ENCODE measurements at regions not wholly inside any gene's neighbourhood (a gene's known extent, or its start where the extent isn't known, plus 50 kb on each side); places are given as distances from the start of the nearest gene placed in this dataset.

DNA sequence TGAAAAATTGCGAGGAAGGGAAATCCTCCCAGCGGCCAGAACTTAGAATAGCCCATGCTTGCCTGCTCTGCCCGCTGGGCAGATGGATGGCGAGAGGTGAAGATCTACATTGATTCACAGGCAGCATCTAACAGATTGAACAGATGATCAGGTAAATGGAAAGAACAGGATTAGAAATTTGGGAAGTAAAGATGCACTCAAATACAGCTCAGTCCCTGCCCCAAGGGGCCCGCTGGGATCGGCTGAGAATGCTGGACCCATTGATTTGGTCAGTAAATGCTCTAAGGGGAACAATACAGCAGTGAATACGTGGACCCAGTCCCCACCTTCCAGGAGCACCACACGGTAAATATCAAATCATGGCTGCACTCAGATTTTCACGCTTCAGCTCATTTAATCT is 248.2 kb downstream of the MATN1 start:
- no peak overlapping the region for H3K4me3 ChIP-seq
- H3K27ac ChIP-seq: no peak overlapping the region
- peaks cover 0 to under 1% of the 10 kb centered on the region in 2 donors for H3K9me3 ChIP-seq
- H3K36me3 ChIP-seq: no peaks in the 10 kb centered on the region
- no peak for DNase-seq (ENCODE audit: low spot score in 2 of 2)
- intact Hi-C loops (cut with DNase I; ENCODE audit: low total_unique reads): no loop called here
- H3K27me3 ChIP-seq: no peaks in the 10 kb centered on the region
- no peaks in the 10 kb centered on the region for H3K4me1 ChIP-seq
- TF ChIP-seq CTCF (IDR thresholded peaks at IDR 0.05): no peak
- TF ChIP-seq POLR2A (IDR thresholded peaks at IDR 0.05): no peak
- TF ChIP-seq POLR2AphosphoS5 (IDR thresholded peaks at IDR 0.05): no peak

DNA sequence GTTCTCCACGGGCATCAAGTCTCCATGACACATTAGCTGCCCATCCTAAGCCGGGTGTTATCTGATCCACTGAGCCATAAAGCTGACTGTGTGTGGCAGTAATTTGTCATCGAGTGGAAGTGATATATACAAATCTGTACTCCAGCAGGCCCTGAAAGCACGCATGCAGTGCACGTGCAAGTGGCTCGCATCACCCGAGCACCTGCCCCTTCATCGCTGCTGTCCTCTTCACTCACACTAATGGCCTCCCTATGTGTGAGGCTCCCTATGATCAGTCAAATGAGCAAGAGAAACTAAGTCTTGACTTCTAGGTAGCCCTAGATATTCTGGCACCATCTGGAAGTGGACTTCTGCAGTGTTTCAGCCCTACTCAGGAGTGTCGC is 248.6 kb downstream of the MATN1 start:
- no peak for DNase-seq (ENCODE audit: low spot score in 2 of 2)
- Histone ChIP-seq H3K27ac (no peak overlapping the region), H3K4me3 (no peak overlapping the region), H3K4me1 (no peaks in the 10 kb centered on the region), H3K27me3 (no peaks in the 10 kb centered on the region), H3K9me3 (no peaks in the 10 kb centered on the region), H3K36me3 (no peaks in the 10 kb centered on the region)
- intact Hi-C loops (cut with DNase I; ENCODE audit: low total_unique reads): no loop called here
- TF ChIP-seq POLR2AphosphoS5 (IDR thresholded peaks at IDR 0.05) (no peak), CTCF (IDR thresholded peaks at IDR 0.05) (no peak), POLR2A (IDR thresholded peaks at IDR 0.05) (no peak)

GRCh38 chr1:30473922-30474817 is 249.2 kb downstream of the MATN1 start:
- H3K27ac ChIP-seq: no peak overlapping the region
- no peaks in the 10 kb centered on the region for H3K36me3 ChIP-seq
- no peaks in the 10 kb centered on the region for H3K9me3 ChIP-seq
- no peaks in the 10 kb centered on the region for H3K27me3 ChIP-seq
- DNase-seq (ENCODE audit: low spot score in 2 of 2): no peak
- H3K4me1 ChIP-seq: no peaks in the 10 kb centered on the region
- intact Hi-C loops (cut with DNase I; ENCODE audit: low total_unique reads): no loop called here
- TF ChIP-seq POLR2AphosphoS5 (IDR thresholded peaks at IDR 0.05): no peak
- TF ChIP-seq POLR2A (IDR thresholded peaks at IDR 0.05): no peak
- no peak for TF ChIP-seq CTCF (IDR thresholded peaks at IDR 0.05)
- H3K4me3 ChIP-seq: no peak overlapping the region

DNA sequence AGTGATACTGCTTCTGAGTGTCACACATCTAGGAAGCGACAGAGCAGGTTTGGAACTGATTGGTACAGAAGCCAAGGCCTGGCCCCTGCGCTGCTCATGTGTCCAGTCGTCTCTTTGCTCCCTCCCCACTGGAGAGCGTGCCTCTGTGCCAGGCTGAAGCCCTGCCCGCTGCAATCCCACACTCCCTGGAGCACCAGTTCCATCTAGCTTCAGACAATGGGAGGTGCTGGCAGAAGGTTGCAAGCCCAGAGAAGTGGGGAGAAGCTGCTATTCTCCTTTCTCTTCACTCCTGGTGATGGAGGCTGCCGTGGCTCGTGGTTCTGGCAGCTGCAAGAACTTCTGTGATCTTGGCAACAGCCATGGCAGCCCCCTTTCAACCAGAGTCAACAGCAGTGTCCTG is 250.9 kb downstream of the MATN1 start:
- H3K4me3 ChIP-seq: no peak overlapping the region
- H3K4me1 ChIP-seq: no peaks in the 10 kb centered on the region
- no peaks in the 10 kb centered on the region for H3K9me3 ChIP-seq
- DNase-seq (ENCODE audit: low spot score in 2 of 2): peak in 1 of 2 donors; percentile 39
- TF ChIP-seq POLR2AphosphoS5 (IDR thresholded peaks at IDR 0.05) (no peak), CTCF (IDR thresholded peaks at IDR 0.05) (no peak), POLR2A (IDR thresholded peaks at IDR 0.05) (no peak)
- H3K27me3 ChIP-seq: no peaks in the 10 kb centered on the region
- H3K36me3 ChIP-seq: no peaks in the 10 kb centered on the region
- intact Hi-C loops (cut with DNase I; ENCODE audit: low total_unique reads): no loop called here
- H3K27ac ChIP-seq: no peak overlapping the region

DNA sequence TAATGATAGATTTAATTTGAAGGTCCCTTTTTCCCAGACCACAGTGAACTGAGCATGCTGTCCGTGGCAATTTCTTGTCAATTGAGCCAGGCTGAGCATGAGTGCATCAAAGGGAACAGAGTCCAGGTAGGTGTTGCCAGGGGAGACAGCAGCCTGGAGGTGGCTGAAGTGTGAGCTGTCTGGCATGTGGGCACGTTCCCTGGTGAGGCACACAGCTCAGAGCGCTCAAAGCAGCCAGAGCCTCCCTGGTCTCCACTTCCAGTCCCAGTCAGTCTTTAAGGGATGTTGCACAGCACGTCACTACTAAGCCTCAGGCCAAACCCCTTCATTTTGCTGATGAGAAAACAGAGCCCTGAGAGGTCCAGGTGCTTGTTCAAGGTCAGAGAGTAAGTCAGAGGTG is 251.4 kb downstream of the MATN1 start:
- no peak for DNase-seq (ENCODE audit: low spot score in 2 of 2)
- Histone ChIP-seq H3K27me3 (no peaks in the 10 kb centered on the region), H3K9me3 (no peaks in the 10 kb centered on the region), H3K4me3 (no peak overlapping the region), H3K36me3 (no peaks in the 10 kb centered on the region), H3K4me1 (no peaks in the 10 kb centered on the region), H3K27ac (no peak overlapping the region)
- intact Hi-C loops (cut with DNase I; ENCODE audit: low total_unique reads): no loop called here
- TF ChIP-seq POLR2A (IDR thresholded peaks at IDR 0.05) (no peak), POLR2AphosphoS5 (IDR thresholded peaks at IDR 0.05) (no peak), CTCF (IDR thresholded peaks at IDR 0.05) (no peak)
